Fibroblast of skin of scalp (primary cell): ENCODE measurements at regions not wholly inside any gene's neighbourhood (a gene's known extent, or its start where the extent isn't known, plus 50 kb on each side); places are given as distances from the start of the nearest gene placed in this dataset.
"Not testable (repeated sequence)": the region's sequence is repeated elsewhere in the genome, so short reads cannot be mapped to it uniquely, and the experiment has no call there.

Source experiments
- DNase-seq: peaks from one replicate; pipeline ENCODE4 v3.0.0-alpha.2; 2013

DNA sequence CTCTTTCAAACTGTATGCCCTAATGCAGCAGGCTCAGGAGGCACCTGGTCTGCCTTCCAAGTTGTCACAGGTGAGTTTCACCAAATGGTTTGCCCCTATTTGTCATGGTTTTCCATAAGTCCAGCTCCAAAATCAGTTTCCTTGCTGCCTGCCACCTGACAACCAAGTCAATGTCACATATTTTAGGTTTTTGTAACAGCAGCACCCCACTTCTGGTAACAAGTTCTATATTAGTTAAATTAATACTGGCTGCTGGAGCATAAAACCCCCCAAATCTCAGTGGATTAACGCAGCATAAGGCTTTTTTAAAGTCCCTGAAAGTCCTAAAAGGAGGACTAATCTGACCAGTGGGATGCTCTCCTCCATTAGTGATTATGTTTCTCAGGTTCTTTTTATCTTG, 200.7 kb downstream of the RRAGC start:
- DNase-seq = no peak

DNA sequence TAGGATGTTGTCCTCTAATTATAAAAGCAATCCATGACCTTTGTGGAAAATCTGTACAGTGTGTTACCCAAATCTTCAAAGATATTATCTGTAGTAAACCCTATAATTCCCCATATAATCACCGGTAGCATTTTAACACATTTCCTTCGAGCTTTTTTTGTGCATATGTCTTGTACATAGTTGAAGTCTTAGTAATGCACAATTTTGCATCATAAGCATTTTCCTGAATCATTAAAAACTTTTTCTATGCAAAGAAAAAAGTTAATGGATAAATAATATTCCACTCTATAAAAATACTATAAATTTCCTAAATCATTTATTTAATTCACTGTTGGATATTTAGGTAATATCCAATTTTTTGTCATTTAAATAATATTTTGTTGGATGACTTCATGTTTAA, 201.7 kb downstream of the RRAGC start:
- no peak for DNase-seq

- DNase-seq = no peak
These were observed 202.2 kb downstream of the RRAGC start for GRCh38 chr1:38657207-38657840.

- no peak for DNase-seq
These were observed 202.8 kb downstream of the RRAGC start for GRCh38 chr1:38656726-38657125.

- DNase-seq = no peak
These were observed 207.4 kb downstream of the RRAGC start for GRCh38 chr1:38652217-38652616.

- no peak for DNase-seq
These were observed 207.9 kb downstream of the RRAGC start for GRCh38 chr1:38651669-38652068.

DNA sequence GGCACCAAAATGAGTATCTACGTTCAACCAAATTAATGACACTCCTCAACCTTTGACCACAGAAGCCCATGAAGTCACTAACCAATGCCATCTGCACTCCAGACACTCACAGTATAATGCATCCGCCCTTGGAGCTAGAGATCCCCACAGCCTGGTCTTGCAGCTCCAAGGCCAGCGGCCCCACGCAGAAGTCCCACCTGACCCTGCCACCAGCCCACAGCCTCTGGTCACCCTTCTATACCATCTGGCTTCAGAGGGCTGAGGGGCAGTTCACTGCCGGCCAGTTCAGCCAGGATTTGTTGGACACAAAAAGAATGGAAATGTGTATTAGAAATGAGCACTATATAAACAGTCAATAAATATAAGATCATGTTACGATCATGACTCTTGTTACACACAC, 211.2 kb downstream of the RRAGC start:
- DNase-seq = no peak

DNA sequence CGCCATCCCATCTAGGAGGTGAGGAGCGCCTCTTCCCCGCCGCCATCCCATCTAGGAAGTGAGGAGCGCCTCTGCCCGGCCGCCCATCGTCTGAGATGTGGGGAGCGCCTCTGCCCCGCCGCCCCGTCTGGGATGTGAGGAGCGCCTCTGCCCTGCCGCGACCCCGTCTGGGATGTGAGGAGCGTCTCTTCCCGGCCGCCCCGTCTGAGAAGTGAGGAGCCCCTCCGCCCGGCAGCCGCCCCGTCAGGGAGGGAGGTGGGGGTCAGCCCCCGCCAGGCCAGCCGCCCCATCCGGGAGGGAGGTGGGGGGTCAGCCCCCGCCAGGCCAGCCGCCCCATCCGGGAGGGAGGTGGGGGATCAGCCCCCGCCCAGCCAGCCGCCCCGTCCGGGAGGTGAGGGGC, 212.2 kb downstream of the RRAGC start:
- not testable (repeated sequence) for DNase-seq

- no peak for DNase-seq
These were observed 215.5 kb downstream of the RRAGC start for GRCh38 chr1:38644092-38644491.

DNA sequence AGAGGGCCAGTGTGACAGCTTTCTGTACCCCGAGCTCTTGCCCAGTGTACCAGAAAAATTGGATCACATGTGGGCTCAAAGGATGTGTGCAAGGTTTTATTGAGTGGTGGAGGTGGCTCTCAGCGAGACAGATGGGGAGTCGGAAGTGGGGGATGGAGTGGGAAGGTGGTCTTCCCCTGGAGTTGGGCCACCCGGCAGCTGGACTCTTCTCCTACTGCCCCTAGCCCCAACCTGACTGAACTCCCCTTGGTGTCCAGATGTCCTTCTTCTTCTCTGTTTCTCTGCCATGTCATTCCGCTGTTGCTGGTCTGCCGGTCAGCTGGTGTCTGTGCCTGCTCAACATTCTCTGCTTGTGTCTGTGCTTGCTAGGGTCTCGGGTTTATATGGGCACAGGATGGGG, 217.9 kb downstream of the RRAGC start:
- no peak for DNase-seq

DNA sequence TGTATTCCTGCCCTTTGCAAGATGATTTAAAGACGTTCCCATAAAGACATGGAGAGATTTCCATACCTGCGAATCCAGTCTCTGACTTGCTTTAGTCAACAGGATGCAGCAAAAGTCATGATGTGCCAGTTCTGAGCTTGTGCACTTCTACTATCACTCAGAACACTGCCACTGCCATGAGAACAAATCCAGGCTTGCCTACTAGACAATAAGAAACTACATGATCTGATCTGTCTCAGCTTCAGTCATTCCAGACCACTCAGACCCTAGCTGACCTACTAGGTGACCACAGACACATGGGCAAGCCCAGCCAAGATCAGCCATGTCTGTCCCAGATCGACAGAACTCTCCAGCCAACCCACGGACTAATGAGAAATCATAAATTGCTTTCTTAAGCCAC, 219.2 kb downstream of the RRAGC start:
- DNase-seq = no peak

DNA sequence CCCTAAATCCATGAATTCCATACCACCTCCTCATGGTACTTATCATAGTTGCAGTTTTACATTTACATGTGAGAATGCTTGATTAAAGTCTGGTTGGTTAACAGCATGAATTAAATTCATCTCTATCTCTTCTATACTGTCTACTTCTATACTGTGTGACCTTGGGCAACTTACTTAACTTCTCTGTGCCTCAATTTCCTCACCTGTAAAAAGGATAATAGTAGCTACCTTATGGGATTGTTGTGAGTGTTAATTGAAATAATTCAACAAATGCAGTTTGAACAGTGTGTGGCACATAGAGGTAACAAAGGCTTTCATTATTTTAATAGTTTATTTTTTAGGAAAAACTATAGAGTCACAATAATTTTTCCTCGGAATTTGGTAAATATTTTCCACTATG, 231.3 kb downstream of the RRAGC start:
- no peak for DNase-seq

- DNase-seq = no peak
These were observed 233.6 kb downstream of the RRAGC start for GRCh38 chr1:38625939-38626338.

DNA sequence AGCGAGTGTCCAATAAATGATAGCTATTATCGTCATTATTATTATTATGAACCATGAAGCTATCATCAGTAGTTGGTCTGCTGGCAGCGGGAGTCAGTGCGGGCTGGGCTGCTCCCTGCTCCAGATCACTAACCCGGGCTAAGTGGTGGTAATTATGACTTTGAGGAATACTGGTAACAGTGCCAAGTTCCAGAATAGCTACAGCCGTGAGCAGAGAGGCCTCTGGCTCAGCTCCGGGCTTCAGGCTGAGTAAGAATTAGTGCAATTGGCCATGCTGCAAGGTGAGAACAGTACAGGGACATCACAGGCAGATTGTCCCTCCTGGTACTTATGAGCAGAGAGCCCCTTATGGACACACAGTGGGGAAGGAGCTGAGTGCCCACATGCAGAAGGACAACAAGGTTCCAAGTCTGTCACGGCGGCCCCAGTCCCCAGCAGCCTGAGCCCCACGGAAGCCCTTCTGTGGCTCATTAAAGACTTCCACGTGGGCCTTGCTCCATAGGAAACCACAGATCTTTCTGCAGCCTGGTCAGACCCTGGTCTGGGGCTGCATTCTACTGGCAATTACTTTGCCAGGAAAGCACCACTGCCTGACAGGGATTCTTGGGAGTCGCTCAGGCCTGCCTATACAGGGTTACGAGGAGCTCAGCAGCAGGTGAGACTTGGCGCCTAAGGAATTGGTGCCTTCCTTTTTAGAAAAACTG, 235.1 kb downstream of the RRAGC start:
- no peak for DNase-seq

DNA sequence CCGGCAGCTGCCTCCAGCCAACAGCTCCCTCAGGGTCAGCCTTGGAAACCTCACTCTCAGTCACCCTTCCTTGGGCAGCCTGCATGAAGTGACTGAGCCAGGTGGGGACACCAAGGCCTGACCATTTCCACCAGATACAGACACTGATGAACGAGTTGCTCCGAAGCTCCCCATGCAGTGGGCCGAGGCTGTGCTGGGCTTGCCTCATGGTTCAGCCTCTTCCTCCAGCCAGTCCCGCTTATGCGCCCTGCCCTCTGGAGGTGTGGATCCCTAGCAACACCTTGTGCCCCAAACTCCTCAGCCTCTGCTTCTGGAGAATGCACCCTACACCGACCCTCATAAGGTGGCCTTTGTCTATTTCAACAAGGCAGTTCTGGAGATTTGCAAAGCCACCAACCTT, 236.0 kb downstream of the RRAGC start:
- DNase-seq = no peak

GRCh38 chr1:38622197-38622596, 237.4 kb downstream of the RRAGC start:
- no peak for DNase-seq

DNA sequence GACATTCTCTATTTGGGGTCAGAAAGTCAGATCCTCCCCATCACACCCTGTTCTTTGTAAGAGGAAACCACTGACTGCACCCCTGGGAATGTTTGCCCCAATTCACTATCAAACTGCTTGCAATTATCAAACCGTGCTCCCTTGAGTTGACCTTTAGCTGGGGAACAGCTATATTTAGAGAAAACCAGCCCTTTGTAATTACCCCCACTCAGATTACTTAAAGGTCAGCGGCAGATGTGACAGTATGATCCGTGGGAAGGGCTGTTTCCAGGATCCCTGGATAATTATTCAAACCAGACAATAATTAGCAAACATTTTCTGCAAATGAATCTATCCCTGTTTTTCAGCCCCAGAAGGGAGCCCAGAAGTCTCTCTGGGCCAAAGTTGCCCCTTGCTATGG, 242.7 kb downstream of the RRAGC start:
- no peak for DNase-seq

DNA sequence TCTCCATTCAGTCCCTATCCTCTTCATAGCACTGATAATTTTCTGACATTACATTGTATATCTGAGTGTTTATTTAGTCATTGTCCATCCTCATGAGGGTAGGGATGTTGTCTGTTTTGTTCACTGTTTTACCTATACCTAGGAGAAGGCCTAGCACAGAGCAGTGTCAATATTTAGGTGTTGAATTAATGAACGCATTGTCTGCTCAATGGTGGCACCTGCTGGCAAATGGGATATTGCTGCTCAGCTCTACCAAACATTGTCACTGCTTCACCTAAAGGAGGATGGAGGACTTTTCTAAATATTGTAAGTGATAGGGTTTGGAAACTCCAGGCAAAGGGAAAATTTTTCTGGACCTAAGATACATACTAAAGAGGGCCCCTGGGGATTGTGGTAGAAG, 243.9 kb downstream of the RRAGC start:
- DNase-seq = no peak

GRCh38 chr1:38614861-38615260, 244.7 kb downstream of the RRAGC start:
- DNase-seq = no peak

DNA sequence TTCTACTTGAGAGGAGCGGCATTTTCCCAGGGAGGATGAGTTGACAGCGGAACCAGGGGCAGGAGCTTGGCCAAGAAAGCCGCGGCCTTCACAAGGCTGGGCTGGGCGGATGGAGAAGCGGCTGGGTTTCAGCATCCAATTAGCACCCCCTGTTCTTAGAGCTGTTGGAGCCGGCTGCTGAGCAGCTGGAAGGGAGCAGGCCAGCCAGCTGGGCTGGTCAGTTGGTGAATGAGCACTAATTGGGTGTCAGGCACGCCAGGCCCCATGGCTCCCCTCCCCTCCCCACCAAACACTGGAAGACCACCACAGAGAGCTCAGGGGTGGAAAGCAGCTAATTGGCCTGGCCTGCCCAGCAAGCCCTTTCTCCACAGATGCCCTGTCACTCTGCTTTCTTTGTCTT, 245.6 kb downstream of the RRAGC start:
- no peak for DNase-seq

- DNase-seq = no peak
These were observed 246.6 kb downstream of the RRAGC start for GRCh38 chr1:38612951-38613350.

DNA sequence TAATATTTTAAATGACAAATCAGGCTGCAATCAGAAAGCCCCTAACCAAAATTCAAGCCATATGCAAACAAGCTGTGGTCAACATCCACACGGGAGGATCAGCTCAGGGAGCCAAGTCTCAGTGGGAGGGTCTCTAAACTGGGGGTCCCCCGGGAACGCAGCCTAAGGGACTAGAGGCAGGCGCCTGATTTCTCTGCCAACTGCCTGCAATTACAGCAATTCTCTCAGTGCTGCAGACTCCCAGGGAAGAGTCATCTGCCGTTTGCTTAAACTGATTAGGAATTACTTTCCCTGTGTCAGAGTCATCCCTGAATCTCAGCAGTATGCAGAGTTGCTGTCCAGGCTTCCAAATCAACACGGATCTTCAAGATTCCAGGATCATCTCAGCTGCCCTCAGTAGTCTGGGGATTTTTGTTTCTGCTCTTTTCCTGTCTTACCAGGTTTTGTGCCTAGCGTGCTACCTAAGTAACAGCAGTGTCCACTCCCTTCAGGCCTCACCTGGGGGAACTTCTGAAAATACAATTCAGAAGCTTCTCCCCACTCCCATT, 247.8 kb downstream of the RRAGC start:
- no peak for DNase-seq

DNA sequence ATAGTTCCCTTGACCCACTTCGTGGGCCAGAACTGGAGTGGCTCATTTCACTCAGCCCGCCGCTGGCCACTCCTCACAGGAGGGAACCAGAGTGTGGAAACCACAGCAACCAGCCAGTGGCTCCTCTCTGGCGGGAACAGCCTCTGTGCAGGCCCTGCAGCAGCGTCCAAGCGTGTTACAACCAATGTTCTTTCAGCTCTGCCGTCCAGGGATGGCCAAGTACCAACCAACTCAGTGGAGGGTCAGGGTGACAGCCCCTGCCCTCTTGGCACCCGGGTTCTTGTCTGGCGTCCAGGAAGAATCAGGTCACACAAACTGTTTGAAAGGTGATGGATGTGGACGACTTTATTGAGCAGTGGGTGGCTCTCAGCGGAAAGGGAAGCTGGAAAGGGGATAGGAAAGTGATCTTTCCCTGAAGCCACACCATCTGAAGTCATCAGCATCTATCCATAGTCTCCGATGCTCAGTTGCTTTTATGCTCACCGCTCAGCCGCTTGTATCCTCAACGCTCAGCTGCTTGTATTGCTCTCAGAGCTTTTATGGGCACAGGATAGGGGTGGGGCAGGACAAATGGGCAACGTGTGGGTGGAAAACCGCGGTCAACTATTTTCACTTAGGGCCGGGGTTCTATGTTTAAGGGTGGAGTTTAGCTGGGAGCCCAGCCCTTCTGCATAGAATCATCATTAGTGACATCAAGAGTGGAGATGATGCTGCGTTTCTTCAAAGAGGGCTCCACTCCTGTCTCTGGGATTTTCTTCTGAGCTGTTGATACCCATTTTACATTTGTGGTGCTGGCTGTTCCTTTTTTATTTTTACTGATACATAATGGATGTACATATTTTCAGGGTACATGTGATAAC, 250.2 kb downstream of the RRAGC start:
- DNase-seq = no peak
